ENCODE measurements at regions not wholly inside any gene's neighbourhood (a gene's known extent, or its start where the extent isn't known, plus 50 kb on each side); places are given as distances from the start of the nearest gene placed in this dataset.
A peak's percentile ranks its signal among the peaks of the same experiment; 100 is the strongest.

DNA sequence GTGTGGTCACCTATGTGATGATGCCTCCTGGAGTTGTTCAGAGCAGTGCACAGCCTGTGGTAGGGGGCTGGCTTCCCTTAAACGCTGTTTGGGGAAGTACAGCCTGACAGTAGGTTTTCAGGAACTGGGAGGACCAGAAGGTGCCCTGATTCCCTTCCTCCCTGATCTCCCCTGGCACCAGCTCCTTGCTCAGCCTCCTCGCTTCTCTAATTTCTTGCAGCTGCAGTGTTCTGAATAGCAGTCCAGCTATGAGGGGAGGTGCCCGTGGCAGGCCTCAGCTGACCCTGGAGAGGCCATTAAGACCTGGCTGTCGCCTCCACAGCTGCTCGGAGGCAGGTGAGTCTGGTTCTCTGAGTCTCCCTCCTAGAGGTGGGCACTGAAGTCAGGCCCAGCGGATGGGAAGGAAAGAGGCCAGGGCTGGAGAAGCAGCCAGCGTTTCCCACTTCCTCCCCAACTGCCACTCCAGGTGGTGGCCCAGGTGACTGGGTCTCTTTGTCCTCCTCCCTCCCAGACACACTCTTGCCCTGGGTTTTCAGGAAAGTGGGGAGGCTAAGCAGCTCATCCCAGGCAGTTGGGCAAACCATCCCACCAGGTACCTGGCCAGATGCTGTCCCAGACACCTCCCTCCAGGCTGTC, 52.0 kb upstream of the RPL11 start:
- no peak for DNase-seq (ENCODE audit: low read depth)

DNA sequence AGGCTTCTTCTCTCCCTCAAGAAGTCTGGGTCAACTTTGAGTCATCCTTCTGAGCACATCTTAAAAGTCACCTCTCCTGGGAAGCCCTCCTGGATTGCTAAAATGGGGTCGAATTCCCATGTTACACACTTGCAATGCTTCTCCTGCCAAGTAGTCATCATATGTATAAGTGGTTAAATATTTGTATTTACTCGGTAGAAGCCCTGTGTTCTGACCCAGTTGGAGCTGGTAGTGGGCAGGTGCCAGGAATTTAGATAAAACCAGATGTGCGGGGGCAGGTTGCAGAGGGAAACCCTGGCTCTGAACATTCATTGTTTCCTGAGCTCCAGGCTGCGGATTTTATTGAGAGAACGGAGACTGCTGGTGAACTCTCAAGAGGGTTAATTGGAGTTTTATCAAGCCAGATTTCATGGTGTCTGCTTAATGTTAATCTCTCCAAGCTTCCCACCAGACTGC, 52.8 kb upstream of the RPL11 start:
- DNase-seq (ENCODE audit: low read depth), result no peak

DNA sequence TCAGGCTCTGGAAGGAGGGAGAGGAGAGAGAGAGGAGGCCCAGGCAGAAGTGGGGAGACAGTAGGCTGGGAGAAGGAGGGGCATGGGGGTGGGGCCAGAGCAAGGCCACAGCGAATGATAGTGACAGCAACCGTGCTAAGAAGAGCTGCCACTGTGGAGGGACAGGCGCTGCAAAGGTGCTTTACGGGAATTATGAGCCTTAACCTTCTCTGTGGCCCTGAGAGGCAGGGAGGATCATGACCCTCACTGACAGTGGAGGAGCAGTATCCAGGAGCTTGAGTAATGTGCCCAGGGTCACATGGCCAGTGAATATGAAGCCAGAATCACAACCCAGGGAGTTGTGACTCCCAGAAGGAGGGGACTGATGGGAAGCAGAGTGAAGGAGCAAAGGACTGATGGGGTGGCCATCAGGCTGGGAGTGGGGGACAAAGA, 53.4 kb upstream of the RPL11 start:
- no peak for DNase-seq (ENCODE audit: low read depth)

DNA sequence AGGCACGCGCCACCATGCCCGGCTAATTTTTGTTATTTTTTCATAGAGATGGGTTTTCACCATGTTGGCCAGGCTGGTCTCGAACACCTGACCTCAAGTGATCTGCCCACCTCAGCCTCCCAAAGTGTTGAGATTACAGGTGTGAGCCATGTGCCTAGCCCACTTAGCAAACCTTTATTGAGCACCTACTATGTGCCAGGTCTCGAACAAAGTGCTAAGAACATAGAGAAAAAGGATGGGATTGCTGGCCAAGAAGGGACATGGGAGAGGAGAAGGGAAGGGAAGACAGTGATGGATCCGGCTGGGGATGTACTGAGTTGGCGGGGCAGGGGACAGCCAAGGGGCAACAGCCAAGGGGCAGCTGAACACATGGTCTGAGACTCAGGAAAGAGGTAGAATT, 55.6 kb upstream of the RPL11 start:
- DNase-seq (ENCODE audit: low read depth), result no peak

DNA sequence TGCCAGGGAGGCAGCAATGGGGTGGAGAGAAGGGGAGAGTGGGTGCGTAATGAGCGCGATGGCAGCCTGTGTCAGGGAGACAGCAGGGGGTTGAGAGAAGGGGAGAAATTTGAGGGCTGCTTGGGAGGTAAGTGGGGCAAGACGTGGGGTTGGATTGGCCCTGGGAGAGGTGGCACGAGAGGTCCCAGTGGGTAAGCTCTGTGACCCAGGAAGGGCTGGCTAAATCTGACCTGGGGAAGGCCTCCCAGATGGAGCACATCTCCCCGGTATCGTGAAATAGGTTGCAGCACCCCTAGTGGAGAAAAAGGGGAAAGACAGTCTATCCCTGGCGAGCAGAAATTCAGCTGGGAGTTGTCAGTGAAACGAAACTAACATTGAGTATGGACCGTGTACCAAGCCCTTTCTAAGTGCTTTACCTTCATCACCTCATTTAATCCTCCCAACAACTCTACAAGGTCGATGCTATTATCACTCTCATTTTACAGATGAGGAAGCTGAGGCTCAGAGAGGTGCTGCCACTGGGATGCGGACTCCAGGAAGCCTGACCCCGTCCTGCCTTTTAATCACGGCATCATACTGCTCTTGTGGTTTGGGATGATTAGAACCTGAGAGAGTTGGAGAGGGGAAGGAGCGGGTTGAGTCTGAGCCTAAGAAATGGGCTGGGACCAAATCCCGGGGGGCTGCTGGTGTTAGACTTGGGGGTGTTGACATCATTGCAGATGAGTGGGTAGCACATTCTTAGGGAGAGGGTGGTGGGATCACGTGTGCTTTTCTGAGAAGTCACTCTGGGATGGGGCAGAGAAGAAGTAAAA, 56.6 kb upstream of the RPL11 start:
- peak; percentile 83 for DNase-seq (ENCODE audit: low read depth)

DNA sequence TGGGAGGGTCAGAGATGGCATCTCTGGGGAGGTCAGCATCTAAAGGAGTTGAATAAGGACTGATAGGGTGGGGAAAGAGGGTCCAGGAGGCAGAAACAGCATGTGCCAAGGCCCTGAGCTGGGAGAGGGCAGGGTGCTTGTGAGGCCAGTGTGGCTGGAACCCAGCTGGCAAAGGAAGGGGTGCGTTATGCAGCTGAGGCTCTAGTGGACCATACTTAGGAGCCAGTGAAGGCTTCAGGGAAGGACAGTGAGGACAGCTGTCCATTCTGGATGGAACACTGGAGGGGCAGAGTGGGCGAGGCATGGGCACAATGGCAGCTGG, 57.1 kb upstream of the RPL11 start:
- DNase-seq (ENCODE audit: low read depth), result no peak

DNA sequence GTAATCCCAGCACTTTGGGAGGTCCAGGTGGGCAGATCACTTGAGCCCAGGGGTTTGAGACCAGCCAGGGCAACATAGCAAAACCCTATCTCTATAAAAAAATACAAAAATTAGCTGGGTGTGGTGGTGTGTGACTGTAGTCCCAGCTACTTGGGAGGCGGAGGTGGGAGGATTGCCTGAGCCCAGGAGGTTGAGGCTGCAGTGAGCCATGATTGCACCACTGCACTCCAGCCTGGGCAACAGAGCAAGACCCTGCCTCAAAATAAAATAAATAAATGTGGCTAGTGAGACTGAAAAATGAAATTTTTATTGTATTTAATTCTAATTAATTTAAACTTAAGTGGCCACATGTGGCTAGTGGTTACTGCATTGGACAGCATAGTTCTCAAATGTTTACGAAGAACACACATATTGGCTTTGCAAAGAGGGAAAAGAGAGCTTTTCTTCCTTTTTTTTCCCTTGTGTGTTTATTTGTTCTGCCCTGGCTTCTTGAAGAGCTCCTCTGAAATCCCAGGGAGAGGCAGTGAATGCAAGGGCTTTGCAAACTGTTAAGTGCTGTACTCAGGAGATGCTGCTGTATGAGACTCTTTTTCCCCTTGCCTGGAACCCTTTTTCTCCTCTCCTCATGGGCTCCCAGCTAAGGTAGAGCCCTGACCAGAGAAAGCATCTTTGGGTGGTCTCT, 59.0 kb upstream of the RPL11 start:
- DNase-seq (ENCODE audit: low read depth), result no peak

DNA sequence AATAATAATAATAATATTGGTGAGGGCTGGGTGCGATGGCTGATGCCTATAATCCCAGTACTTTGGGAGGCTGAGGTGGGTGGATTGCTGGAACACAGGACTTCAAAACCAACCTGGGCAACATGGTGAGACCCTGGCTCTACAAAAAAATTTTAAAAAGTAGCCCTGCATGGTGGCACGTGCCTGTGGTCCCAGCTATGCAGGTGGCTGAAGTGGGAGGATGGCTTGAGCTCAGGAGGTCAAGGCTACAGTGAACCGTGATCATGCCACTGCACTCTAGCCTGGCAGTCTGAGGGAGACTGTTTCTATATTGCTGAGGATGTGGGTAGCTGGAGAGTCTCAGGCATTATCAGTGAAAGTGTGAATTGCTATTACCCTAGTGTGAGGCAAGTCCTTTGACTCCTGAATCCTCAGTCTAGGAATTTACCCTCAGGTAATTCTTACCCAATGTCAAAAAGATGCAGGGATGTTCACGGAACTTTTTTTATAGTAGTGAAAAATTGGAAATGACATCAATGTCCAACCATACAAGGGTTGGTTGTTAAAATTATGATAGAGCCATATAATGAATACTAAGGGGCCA, 61.8 kb upstream of the RPL11 start:
- DNase-seq (ENCODE audit: low read depth), result no peak

DNA sequence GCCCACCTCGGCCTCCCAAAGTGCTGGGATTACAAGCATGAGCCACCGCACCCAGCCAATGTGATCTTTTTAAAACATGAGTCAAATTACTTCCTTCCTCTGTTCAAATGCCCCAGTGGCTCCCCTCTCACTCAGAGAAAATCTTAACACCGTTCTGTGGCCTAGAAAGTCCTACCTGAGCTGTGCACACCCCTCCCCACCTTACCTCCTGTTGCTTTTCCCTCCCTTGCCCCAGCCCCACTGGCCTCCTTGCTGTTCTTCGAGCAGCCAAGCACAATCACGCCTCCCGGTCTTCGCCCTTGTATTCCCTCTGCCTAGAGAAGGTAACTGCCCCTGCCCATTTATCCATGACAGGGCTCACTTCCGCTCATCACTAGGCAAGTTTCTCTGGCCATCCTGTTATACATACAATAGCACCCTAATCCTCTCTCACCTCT, 62.6 kb upstream of the RPL11 start:
- no peak for DNase-seq (ENCODE audit: low read depth)

DNA sequence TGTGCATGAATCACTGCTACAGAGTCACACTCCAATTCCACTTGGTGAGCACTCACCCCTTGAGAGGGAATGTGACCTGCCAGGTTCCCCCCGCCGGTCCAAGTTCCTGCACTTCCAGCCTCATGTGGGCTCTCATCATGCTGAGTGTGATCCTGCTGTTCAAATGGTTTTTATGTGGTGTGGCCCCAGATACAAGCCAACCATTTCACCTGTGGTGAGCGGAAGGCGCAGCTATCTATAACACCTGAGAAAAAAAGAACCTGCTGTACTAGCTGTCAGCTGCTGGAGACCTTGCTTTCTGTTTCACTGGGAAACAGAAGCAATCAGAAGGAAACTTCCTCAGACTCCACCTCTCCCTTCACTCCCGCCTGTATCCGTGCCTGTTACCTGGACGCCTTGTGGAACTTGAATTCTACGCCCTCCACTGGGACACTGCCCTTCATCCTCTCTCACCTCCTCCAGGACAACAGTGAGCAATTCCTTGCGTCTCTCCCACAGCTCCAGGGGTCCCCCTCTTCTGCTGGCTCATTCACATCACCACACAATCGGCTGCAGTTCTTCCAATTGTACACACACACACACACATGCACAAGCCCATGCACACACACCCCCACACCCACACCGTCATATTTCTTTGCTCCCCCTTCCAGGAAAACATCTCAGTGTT, 64.4 kb upstream of the RPL11 start:
- DNase-seq (ENCODE audit: low read depth), result no peak

DNA sequence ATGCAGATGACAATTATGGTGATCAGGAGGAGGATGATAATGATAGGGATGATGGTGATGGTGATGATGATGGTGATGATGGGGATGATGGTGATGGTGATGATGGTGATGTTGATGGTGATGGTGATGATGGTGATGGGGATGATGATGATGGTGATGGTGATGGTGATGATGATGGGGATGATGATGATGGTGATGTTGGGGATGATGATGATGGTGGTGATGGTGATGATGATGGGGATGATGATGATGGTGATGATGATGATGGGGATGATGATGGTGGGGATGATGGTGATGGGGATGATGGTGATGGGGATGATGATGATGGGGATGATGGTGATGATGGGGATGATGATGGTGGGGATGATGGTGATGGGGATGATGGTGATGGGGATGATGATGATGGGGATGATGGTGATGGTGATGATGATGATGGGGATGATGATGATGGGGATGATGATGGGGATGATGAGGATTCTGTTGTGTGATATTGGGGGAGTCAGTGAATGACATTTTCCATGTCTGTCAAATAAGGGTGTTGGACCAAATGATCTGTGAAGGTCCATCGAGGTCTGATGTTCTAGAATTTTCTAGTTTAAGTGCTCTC, 65.6 kb upstream of the RPL11 start:
- DNase-seq (ENCODE audit: low read depth), result no peak

DNA sequence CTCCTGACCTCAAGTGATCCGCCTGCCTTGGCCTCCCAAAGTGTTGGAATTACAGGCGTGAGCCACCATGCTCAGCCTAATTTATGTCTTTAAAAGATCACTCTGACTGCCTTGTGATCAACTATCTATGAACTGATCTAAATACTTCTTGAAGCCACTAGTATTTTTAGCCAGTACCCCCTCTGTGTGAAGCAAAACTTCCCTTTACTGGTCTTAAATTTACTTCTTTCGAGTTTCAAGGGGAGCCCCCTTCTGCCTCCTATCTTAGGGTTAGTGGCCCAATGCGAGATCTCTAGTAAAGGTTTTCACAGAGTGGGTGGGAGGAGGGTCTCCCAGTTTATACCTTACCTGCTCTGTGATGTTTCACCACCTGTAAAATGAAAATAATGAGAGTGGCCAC, 66.1 kb upstream of the RPL11 start:
- DNase-seq (ENCODE audit: low read depth), result no peak

DNA sequence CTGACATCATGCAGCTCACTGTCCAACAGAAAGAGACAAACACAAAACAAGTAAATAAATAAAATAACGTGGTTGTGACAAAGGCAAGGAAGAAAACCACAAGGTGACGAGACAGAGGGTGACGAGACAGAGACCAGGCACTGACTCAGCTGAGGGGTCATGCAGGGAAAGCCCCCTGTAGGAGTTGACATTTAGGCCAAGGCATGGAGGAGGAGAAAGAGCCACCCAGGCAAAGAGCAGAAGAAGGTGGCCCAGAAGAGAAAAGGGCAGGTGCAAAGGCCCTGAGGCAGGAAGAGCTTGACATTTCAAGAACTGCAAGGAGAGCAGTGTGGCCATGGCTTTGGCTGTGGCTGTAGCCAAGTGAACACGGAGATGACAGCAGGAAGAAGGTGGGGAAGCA, 65.1 kb upstream of the ID3 start:
- no peak for DNase-seq (ENCODE audit: low read depth)

DNA sequence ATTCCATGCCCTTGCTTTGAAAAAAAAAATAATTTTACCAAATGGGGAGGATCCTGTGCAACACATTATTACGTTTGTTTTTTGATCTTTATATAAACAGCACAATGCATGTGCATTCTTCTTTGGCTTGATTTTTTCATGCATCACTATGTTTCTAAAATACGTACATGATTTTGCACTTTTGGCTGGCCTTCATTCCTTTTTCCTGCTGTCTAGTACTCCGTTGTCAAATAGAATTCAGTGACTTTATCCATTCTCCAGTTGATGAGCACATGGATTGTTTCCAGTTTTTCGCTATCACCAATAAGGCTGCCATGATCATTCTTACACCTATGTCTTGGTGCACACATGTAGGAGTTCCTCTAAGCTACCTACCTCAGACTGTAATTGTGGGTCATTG, 63.0 kb upstream of the ID3 start:
- DNase-seq (ENCODE audit: low read depth), result no peak

DNA sequence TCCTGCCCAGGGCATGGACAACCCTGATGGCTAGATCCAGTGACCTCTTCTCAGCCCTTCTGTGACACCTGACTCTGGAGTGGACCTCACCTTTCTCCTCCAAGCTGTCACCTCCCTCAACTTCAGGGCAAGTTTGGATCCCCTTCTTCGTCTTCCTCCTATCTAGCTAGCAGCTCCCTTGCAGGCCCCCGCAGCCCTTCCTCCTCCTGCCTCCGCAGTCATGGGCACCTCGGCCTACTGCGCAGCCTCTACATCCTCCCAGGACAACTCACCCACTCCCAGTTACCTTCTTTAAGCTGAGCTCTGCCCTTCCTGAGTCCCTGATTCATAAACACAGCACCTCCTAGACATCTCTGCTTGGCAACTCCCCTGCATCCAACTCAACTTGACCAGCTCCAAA, 61.3 kb upstream of the ID3 start:
- DNase-seq (ENCODE audit: low read depth), result no peak

DNA sequence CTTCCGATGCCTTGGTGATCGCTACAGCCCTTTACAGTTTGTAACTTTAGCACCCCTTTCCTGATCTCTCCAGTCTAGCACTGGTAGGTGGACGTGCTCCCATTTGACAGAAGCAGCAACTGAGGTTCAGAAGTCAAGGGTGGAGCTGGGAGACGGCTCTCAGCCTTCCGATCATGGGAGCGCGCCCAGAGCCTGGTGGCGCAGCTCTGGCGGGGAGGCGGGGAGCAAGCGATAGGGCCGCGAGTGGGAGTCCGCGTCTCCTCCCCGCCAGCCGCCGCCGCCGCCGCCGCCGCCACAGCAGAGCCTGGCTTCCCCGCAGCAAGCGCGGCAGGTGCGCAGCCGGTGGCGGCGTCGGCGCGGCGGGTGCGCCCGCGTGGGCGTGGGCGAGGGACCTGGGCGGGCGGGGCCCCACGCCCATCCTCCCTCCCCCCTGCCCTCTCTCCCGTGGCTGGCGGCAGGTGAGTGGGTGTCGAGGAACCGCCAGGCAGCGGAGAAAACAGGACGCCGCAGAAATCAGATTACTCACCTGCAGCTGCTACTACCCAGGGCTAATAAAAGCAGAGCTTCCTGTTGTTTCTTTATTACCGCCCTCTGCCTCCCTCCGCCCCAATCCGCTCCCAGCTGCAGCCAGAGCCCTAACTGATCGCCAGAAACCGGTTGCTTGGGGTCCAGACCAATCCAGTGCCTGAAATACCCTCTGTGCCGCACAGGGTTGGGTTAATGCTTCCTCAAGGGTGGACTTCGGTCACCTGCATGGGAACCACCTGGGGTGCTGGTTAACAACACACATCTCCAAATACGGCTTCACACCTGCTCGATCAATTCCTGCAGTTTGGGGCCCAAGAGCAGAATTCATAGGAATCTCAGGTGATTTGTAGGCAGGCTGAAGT, 60.2 kb upstream of the ID3 start:
- DNase-seq (ENCODE audit: low read depth), result peak; percentile 30

DNA sequence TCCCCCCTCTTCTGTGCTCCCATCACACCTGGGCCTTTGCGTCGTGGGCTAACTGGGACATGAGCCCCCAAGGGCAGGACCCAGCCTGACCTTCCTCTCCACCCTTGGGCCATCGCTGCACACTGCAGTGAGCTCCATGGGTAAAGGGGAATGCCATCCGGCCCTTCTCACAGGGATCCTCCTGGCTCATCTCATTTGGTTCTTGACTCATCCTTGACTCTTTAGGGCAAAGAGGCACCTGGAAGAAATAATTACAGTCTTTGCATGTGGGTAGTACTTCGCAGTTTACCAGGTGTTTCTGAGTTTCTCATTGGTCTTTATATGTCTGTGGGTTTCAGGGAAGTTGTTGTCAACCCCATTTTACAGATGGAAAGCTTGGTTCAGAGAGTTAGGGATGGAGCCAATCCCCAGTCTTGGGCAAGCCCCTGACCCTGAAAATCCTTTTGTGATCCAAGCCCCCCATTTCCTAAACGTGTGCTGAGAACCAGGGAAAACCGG, 59.3 kb upstream of the ID3 start:
- DNase-seq (ENCODE audit: low read depth), result no peak

DNA sequence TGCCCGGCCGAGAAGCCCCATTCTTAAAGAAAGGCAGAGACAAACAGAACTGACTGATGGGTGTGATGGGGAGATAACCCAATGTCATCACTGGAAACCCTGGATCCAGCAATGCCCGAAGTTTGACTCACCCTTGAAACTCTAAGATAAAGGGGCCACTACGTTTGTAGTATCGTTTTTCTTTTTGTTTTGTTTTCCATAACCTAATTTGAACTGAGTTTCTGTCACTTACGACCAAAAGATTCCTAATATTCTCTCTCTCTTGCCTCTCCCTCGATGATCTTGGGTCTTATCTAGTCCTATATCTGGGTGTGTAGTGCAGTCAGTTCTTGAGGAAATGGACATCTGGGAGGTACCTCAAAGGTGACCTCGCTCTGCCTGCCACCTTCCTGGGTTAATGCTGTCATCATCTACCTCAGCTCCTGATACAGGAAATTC, 57.8 kb upstream of the ID3 start:
- DNase-seq (ENCODE audit: low read depth), result no peak

DNA sequence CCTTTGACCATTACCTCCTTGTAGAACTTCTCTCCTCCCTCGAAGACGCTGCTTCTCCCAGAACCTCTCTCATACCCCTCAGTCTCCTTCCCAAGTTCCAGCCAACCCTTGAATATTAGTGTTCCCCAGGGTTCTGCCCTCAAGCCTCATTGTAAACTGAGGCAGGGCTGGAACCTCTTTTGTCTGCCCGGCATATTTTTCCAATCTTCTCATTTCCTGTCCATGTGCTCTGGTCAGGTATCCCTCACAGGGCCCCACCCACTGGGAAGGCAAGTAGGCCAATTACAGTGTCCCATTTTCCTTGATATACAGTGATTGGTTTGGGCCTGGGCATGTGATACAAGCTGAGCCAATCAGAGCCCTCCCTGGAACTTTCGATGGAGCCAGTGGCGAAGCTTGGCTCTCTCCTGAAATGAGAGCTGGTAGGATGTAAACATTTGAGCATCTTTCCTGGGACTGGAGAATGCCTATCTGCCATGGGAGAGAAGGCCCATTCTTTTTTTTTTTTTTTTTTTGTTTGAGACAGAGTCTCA, 57.1 kb upstream of the ID3 start:
- DNase-seq (ENCODE audit: low read depth), result no peak

DNA sequence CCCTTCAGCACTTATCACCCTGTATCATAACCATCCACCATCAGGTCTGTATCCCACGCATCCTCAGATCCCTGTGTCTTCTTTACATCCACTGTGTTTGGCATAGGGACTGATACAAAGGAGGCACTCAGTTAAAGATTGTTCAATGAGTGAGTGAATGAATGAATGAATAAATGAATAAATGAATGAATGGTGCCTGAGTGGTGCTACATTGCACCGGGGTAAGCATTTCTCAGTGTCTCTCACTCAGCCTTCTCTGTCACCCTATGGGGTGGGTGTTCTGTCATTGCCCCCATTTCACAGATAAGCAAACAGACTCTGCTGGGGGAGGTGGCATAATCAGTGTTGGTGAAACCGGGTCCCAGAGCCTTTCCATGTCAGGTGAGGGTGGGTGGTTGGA, 56.6 kb upstream of the ID3 start:
- DNase-seq (ENCODE audit: low read depth), result no peak
